ENCODE measurements at regions not wholly inside any gene's neighbourhood (a gene's known extent, or its start where the extent isn't known, plus 50 kb on each side); places are given as distances from the start of the nearest gene placed in this dataset.

GRCh38 chr4:24392613-24393012 lies 191.7 kb downstream of the DHX15 start:
- TF ChIP-seq POLR2A (IDR thresholded peaks at IDR 0.05; ENCODE audit: low read depth, low read length) (no peak), POLR2AphosphoS5 (IDR thresholded peaks at IDR 0.05; ENCODE audit: low read depth, low read length) (no peak), TAF1 (IDR thresholded peaks at IDR 0.05; ENCODE audit: borderline replicate concordance, low read depth, low read length) (no peak)
- FAIRE-seq = no peak

DNA sequence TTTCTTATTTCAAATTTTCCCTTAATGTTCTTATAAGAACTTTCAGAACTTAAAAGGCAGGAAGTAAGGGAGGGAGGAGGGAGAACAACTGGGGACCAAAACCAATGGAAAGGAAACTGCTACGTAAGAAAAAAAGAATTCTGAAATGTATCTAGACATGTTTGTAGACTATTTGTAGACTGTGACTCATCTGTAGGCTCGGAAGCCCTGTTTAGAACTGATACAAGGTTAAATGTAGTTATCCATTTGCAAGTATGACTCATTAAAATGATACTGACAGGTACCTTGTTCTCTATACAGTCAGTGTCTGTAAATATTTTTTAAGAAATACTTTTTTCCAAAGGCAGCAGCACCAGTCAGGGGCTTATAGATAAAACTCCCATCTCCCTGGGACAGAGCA lies 202.0 kb downstream of the DHX15 start:
- DNase-seq (ENCODE audit: insufficient read length) (no peak), FAIRE-seq (no peak)
- TF ChIP-seq TAF1 (IDR thresholded peaks at IDR 0.05; ENCODE audit: borderline replicate concordance, low read depth, low read length) (no peak), POLR2A (IDR thresholded peaks at IDR 0.05; ENCODE audit: low read depth, low read length) (no peak), POLR2AphosphoS5 (IDR thresholded peaks at IDR 0.05; ENCODE audit: low read depth, low read length) (no peak)

More at GRCh38 chr4:24392613-24393012, 191.7 kb downstream of the DHX15 start:
- DNase-seq (ENCODE audit: insufficient read length) = no peak

- TF ChIP-seq POLR2AphosphoS5 (IDR thresholded peaks at IDR 0.05; ENCODE audit: low read depth, low read length) (no peak), TAF1 (IDR thresholded peaks at IDR 0.05; ENCODE audit: borderline replicate concordance, low read depth, low read length) (no peak), POLR2A (IDR thresholded peaks at IDR 0.05; ENCODE audit: low read depth, low read length) (no peak)
- no peak for FAIRE-seq
Measured at GRCh38 chr4:24380957-24381665, 203.2 kb downstream of the DHX15 start.

GRCh38 chr4:24373704-24374103 lies 210.7 kb downstream of the DHX15 start:
- TF ChIP-seq TAF1 (IDR thresholded peaks at IDR 0.05; ENCODE audit: borderline replicate concordance, low read depth, low read length) (no peak), POLR2AphosphoS5 (IDR thresholded peaks at IDR 0.05; ENCODE audit: low read depth, low read length) (no peak), POLR2A (IDR thresholded peaks at IDR 0.05; ENCODE audit: low read depth, low read length) (no peak)
- FAIRE-seq (no peak), DNase-seq (ENCODE audit: insufficient read length) (no peak)

More at GRCh38 chr4:24380957-24381665, 203.2 kb downstream of the DHX15 start:
- DNase-seq (ENCODE audit: insufficient read length) = no peak

DNA sequence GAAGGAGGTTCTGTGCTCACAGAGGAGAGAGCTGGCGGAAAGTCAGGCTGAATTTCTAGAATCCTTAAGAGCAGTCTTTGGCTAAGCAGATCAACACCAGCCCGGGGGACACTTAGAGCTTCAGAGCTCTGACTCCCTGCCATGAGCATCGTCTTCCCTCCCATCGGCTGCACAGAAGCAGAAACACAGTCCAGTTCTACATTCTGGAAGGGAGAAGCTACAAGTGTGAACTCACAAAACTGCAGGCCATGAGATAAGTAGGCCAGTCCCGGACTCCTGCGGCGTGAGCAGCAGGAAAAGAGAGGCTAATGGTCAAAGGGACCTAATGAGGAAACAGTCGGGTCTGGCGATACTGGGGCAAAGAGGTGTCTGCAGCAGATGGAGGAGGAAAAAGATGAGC lies 211.5 kb downstream of the DHX15 start:
- FAIRE-seq = no peak

GRCh38 chr4:24372341-24372740 lies 212.0 kb downstream of the DHX15 start:
- DNase-seq (ENCODE audit: insufficient read length) (no peak), FAIRE-seq (no peak)
- no peak for TF ChIP-seq POLR2AphosphoS5 (IDR thresholded peaks at IDR 0.05; ENCODE audit: low read depth, low read length)
- TF ChIP-seq POLR2A (IDR thresholded peaks at IDR 0.05; ENCODE audit: low read depth, low read length) = no peak
- TF ChIP-seq TAF1 (IDR thresholded peaks at IDR 0.05; ENCODE audit: borderline replicate concordance, low read depth, low read length) = no peak

More for the DNA sequence above, 211.5 kb downstream of the DHX15 start:
- no peak for DNase-seq (ENCODE audit: insufficient read length)
- TF ChIP-seq POLR2AphosphoS5 (IDR thresholded peaks at IDR 0.05; ENCODE audit: low read depth, low read length) (no peak), TAF1 (IDR thresholded peaks at IDR 0.05; ENCODE audit: borderline replicate concordance, low read depth, low read length) (no peak), POLR2A (IDR thresholded peaks at IDR 0.05; ENCODE audit: low read depth, low read length) (no peak)

- no peak for FAIRE-seq
- DNase-seq (ENCODE audit: insufficient read length) = no peak
- TF ChIP-seq TAF1 (IDR thresholded peaks at IDR 0.05; ENCODE audit: borderline replicate concordance, low read depth, low read length) (no peak), POLR2A (IDR thresholded peaks at IDR 0.05; ENCODE audit: low read depth, low read length) (no peak), POLR2AphosphoS5 (IDR thresholded peaks at IDR 0.05; ENCODE audit: low read depth, low read length) (no peak)
Measured at GRCh38 chr4:24370421-24370820, 213.9 kb downstream of the DHX15 start.

DNA sequence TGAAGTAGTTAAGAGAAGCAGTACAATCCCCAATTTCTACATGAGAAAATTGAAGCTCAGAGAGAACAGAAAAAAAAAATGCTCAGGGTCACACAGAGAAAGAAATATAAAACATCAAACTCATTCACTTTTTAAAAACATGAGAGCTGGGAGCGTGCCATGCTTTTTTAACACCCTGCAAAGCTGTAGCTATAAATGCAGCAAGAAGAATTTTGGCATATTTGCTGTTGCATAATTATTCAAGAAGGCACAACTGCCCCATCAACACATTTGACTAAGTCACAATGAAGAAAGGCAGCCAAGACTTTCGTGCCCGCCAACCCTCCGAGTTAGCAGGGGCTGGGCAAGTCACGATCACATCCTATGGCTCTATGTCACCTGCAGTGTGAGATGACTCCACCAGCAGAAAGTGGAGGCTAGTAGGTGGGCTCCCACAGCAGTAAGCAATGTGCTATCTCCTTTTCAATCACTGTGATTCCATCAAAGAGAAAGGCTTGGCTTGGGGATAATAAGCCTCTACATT lies 214.8 kb downstream of the DHX15 start:
- FAIRE-seq = no peak
- no peak for TF ChIP-seq POLR2A (IDR thresholded peaks at IDR 0.05; ENCODE audit: low read depth, low read length)
- no peak for TF ChIP-seq TAF1 (IDR thresholded peaks at IDR 0.05; ENCODE audit: borderline replicate concordance, low read depth, low read length)
- TF ChIP-seq POLR2AphosphoS5 (IDR thresholded peaks at IDR 0.05; ENCODE audit: low read depth, low read length) = no peak
- DNase-seq (ENCODE audit: insufficient read length) = no peak

DNA sequence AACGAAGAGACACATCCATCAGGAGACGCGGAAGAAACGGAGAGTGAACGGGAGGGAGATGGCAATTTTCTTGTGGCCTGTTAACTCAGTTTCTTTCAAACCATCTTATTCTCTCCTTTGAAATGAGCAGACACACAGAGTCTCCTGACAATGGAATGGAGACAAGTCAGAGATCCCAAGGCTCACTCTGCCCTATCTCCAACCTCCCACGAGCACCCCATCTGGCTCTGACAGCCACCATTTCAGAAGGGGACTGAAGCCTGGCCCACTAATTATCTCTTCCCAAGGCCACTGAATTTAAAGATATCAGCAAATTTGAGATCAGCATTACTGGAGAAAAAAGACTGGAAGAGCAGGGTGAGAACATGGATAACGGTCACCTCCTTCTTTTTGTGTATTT lies 215.6 kb downstream of the DHX15 start:
- TF ChIP-seq POLR2A (IDR thresholded peaks at IDR 0.05; ENCODE audit: low read depth, low read length) (no peak), POLR2AphosphoS5 (IDR thresholded peaks at IDR 0.05; ENCODE audit: low read depth, low read length) (no peak), TAF1 (IDR thresholded peaks at IDR 0.05; ENCODE audit: borderline replicate concordance, low read depth, low read length) (no peak)
- DNase-seq (ENCODE audit: insufficient read length) (no peak), FAIRE-seq (no peak)

GRCh38 chr4:24364852-24365251 lies 219.5 kb downstream of the DHX15 start:
- FAIRE-seq = no peak
- TF ChIP-seq TAF1 (IDR thresholded peaks at IDR 0.05; ENCODE audit: borderline replicate concordance, low read depth, low read length) (no peak), POLR2AphosphoS5 (IDR thresholded peaks at IDR 0.05; ENCODE audit: low read depth, low read length) (no peak), POLR2A (IDR thresholded peaks at IDR 0.05; ENCODE audit: low read depth, low read length) (no peak)
- DNase-seq (ENCODE audit: insufficient read length) = no peak

DNA sequence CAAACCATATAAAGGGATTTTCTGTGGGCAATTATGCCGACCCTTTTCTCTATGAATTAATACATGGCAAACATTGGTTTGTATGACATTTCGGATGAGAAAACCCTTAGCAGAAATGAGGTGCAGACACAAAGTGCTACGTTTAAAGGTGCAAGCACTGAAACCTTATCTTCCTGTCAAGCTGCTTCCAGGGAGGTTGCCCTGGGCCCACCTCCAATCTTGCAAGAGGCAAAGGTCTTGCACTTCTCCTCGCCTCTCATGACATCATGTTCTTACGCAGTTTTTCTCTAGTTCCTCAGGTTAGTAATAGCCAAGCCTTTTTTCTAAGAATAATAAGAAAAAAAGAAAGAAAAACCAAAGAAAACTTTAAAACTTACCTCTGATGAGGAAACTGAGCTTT lies 220.1 kb downstream of the DHX15 start:
- FAIRE-seq = no peak
- no peak for TF ChIP-seq POLR2AphosphoS5 (IDR thresholded peaks at IDR 0.05; ENCODE audit: low read depth, low read length)
- TF ChIP-seq TAF1 (IDR thresholded peaks at IDR 0.05; ENCODE audit: borderline replicate concordance, low read depth, low read length) = no peak
- no peak for TF ChIP-seq POLR2A (IDR thresholded peaks at IDR 0.05; ENCODE audit: low read depth, low read length)
- DNase-seq (ENCODE audit: insufficient read length) = no peak

DNA sequence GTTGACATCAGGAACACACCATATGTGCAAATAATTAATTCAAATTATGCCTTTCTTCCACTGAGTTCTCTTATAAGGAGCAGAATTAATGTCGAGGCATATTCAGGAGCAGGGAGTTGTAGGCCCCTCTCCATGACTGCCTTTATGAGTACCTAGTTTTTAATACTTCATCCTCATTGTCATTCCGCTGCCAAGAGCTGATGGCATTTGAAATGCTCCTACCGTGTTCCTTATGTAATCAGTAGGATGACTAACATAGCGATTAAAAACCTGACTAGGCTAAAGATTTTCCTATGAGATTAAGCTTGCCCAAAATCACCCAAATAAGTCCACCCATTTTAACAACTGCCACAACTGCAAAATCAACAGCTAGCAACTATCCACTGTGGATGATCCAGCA lies 220.6 kb downstream of the DHX15 start:
- TF ChIP-seq POLR2AphosphoS5 (IDR thresholded peaks at IDR 0.05; ENCODE audit: low read depth, low read length) = no peak
- no peak for TF ChIP-seq TAF1 (IDR thresholded peaks at IDR 0.05; ENCODE audit: borderline replicate concordance, low read depth, low read length)
- no peak for TF ChIP-seq POLR2A (IDR thresholded peaks at IDR 0.05; ENCODE audit: low read depth, low read length)
- FAIRE-seq = no peak
- no peak for DNase-seq (ENCODE audit: insufficient read length)

Measured in GM12892 (cell line).